C4-2B (cell line): ENCODE measurements at regions not wholly inside any gene's neighbourhood (a gene's known extent, or its start where the extent isn't known, plus 50 kb on each side); places are given as distances from the start of the nearest gene placed in this dataset.

Experiments used
- ZFX ChIP-seq: fragments of 450-650 bp; IDR thresholded peaks from 2 replicates; pipeline ENCODE4 v1.6.1; 2017
- TF ChIP-seq, protein P1 (sequence below): fragments of 450-650 bp; conservative IDR thresholded peaks from 2 replicates; pipeline ENCODE4 v1.5.1; 2017; ENCODE audit warnings: mild to moderate bottlenecking

DNA sequence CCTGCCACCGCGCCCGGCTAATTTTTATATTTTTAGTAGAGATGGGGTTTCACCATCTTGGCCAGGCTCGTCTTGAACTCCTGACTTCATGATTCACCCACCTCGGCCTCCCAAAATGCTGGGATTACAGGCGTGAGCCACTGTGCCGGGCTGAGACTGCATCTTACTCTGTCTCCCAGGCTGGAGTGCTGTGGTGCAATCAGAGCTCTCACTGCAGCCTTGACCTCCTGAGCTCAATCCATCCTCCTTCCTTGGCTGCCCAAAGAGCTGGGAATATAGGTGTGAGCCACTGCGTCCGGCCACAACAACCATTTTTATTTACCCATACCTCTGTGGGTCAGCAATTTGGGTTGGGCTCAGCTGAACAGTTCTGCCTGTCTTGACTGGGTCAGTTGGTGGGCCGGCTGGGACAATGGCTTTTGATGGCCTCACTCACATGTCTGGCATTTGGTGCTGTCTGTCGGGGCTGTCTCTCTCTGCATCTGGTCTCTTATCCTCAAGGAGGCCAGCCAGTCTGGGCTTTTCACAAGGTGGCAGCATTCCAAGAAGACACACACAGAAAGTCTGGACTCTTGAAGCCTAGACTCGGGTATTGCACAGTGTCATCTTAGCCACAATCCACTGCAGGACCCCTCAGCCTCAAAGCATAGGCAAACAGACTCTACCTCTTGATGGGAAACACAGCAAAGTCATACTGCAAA is 116.8 kb upstream of the GATA6 start:
- TF ChIP-seq, protein P1, sequence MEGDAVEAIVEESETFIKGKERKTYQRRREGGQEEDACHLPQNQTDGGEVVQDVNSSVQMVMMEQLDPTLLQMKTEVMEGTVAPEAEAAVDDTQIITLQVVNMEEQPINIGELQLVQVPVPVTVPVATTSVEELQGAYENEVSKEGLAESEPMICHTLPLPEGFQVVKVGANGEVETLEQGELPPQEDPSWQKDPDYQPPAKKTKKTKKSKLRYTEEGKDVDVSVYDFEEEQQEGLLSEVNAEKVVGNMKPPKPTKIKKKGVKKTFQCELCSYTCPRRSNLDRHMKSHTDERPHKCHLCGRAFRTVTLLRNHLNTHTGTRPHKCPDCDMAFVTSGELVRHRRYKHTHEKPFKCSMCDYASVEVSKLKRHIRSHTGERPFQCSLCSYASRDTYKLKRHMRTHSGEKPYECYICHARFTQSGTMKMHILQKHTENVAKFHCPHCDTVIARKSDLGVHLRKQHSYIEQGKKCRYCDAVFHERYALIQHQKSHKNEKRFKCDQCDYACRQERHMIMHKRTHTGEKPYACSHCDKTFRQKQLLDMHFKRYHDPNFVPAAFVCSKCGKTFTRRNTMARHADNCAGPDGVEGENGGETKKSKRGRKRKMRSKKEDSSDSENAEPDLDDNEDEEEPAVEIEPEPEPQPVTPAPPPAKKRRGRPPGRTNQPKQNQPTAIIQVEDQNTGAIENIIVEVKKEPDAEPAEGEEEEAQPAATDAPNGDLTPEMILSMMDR = no peak
- TF ChIP-seq ZFX = no peak
